Upper lobe of left lung (tissue), 4 donors: ENCODE measurements at regions not wholly inside any gene's neighbourhood (a gene's known extent, or its start where the extent isn't known, plus 50 kb on each side); places are given as distances from the start of the nearest gene placed in this dataset.

Experiments used
- POLR2A ChIP-seq, 4 donors: fragments of 450-650 bp; IDR thresholded peaks; one replicate each; pipeline ENCODE4 v1.5.1; 2016 to 2017; ENCODE audit warnings: antibody characterized with exemption in 4 of 4, mild to moderate bottlenecking in 2 of 4
- TF ChIP-seq, protein P1 (sequence below), 6 experiments: fragments of 450-650 bp in 4 of 6; fragments of 200-600 bp in 2 of 6; sonication (generic) in 2 of 6; IDR thresholded peaks; one replicate each; pipeline ENCODE4 v1.5.1; 2016 to 2019; ENCODE audit warnings: antibody characterized with exemption in 6 of 6

DNA sequence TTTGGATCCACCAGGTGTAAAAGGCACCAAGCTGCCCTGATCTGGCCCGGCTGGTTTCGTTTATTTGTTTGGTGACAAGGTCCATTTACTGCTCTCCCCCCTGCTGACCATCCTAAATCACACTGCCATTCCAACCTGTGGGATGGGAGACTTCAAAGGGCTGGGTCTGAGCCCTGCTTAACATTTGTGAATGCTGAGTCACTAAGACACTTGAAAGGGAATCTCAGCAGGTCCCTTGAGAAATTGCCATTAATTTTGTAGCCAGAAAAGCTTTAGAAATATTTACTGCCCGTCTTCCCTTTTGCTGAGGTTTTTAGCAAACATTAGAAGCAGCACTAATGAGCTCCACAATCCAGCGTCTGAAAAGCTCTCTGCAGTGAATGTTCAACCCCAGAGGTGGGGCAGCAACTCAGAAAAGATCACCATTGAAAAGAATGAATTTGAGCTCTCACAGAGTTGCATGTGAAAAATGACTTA is 133.8 kb downstream of the ARL4C start:
- TF ChIP-seq, protein P1, sequence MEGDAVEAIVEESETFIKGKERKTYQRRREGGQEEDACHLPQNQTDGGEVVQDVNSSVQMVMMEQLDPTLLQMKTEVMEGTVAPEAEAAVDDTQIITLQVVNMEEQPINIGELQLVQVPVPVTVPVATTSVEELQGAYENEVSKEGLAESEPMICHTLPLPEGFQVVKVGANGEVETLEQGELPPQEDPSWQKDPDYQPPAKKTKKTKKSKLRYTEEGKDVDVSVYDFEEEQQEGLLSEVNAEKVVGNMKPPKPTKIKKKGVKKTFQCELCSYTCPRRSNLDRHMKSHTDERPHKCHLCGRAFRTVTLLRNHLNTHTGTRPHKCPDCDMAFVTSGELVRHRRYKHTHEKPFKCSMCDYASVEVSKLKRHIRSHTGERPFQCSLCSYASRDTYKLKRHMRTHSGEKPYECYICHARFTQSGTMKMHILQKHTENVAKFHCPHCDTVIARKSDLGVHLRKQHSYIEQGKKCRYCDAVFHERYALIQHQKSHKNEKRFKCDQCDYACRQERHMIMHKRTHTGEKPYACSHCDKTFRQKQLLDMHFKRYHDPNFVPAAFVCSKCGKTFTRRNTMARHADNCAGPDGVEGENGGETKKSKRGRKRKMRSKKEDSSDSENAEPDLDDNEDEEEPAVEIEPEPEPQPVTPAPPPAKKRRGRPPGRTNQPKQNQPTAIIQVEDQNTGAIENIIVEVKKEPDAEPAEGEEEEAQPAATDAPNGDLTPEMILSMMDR (IDR thresholded peaks at IDR 0.05), result no peak
- TF ChIP-seq POLR2A (IDR thresholded peaks at IDR 0.05), result no peak
